GM10847 (cell line): ENCODE measurements at regions not wholly inside any gene's neighbourhood (a gene's known extent, or its start where the extent isn't known, plus 50 kb on each side); places are given as distances from the start of the nearest gene placed in this dataset.

Experiments
- POLR2A ChIP-seq: IDR thresholded peaks from 2 replicates; pipeline ENCODE4 v1.6.1; 2011; ENCODE audit not compliant: insufficient read length; ENCODE audit errors: extremely low read depth

GRCh38 chr2:121075641-121076497 is 209.1 kb downstream of the TFCP2L1 start:
- TF ChIP-seq POLR2A: no peak

- no peak for TF ChIP-seq POLR2A
Measured at GRCh38 chr2:121076498-121076820, 208.5 kb downstream of the TFCP2L1 start.

- no peak for TF ChIP-seq POLR2A
Measured at GRCh38 chr2:121076885-121077549, 208.0 kb downstream of the TFCP2L1 start.

GRCh38 chr2:121078899-121079298 is 206.1 kb downstream of the TFCP2L1 start:
- no peak for TF ChIP-seq POLR2A

- no peak for TF ChIP-seq POLR2A
Measured at GRCh38 chr2:121080013-121080772, 204.8 kb downstream of the TFCP2L1 start.

- TF ChIP-seq POLR2A: no peak
Measured at GRCh38 chr2:121081701-121082100, 203.3 kb downstream of the TFCP2L1 start.

GRCh38 chr2:121082191-121082590 is 202.8 kb downstream of the TFCP2L1 start:
- no peak for TF ChIP-seq POLR2A

GRCh38 chr2:121084130-121084680 is 200.8 kb downstream of the TFCP2L1 start:
- TF ChIP-seq POLR2A: no peak

GRCh38 chr2:121085801-121086200 is 199.2 kb downstream of the TFCP2L1 start:
- no peak for TF ChIP-seq POLR2A

- TF ChIP-seq POLR2A: no peak
Measured at GRCh38 chr2:121086450-121086849, 198.6 kb downstream of the TFCP2L1 start.

- no peak for TF ChIP-seq POLR2A
Measured at GRCh38 chr2:121087117-121087516, 197.9 kb downstream of the TFCP2L1 start.

- TF ChIP-seq POLR2A: no peak
Measured at GRCh38 chr2:121088251-121089165, 196.5 kb downstream of the TFCP2L1 start.

- TF ChIP-seq POLR2A: no peak
Measured at GRCh38 chr2:121089166-121089510, 195.9 kb downstream of the TFCP2L1 start.

GRCh38 chr2:121090088-121090715 is 194.8 kb downstream of the TFCP2L1 start:
- TF ChIP-seq POLR2A: no peak
